ENCODE measurements at regions not wholly inside any gene's neighbourhood (a gene's known extent, or its start where the extent isn't known, plus 50 kb on each side); places are given as distances from the start of the nearest gene placed in this dataset.
"Not testable (repeated sequence)": the region's sequence is repeated elsewhere in the genome, so short reads cannot be mapped to it uniquely, and the experiment has no call there.

GRCh38 chr22:25281675-25282345 lies 62.4 kb downstream of the CRYBB2 start:
- DNase-seq (ENCODE audit: low read depth) = no peak

- DNase-seq (ENCODE audit: low read depth) = no peak
Observed at GRCh38 chr22:25282346-25282670, 62.9 kb downstream of the CRYBB2 start.

GRCh38 chr22:25282671-25283561 lies 63.5 kb downstream of the CRYBB2 start:
- DNase-seq (ENCODE audit: low read depth) = no peak

- not testable (repeated sequence) for DNase-seq (ENCODE audit: low read depth)
Observed at GRCh38 chr22:25288481-25288880, 69.0 kb downstream of the CRYBB2 start.

GRCh38 chr22:25301912-25302311 lies 82.5 kb downstream of the CRYBB2 start:
- DNase-seq (ENCODE audit: low read depth) = not testable (repeated sequence)

GRCh38 chr22:25309586-25309985 lies 90.1 kb downstream of the CRYBB2 start:
- not testable (repeated sequence) for DNase-seq (ENCODE audit: low read depth)

GRCh38 chr22:25311924-25312323 lies 92.5 kb downstream of the CRYBB2 start:
- not testable (repeated sequence) for DNase-seq (ENCODE audit: low read depth)

- no peak for DNase-seq (ENCODE audit: low read depth)
Observed at GRCh38 chr22:25318081-25318823, 98.8 kb downstream of the CRYBB2 start.

- DNase-seq (ENCODE audit: low read depth) = no peak
Observed at GRCh38 chr22:25327018-25327755, 107.7 kb downstream of the CRYBB2 start.

- no peak for DNase-seq (ENCODE audit: low read depth)
Observed at GRCh38 chr22:25331050-25331449, 111.6 kb downstream of the CRYBB2 start.

GRCh38 chr22:25331911-25332310 lies 112.5 kb downstream of the CRYBB2 start:
- DNase-seq (ENCODE audit: low read depth) = not testable (repeated sequence)

GRCh38 chr22:25332386-25332785 lies 112.9 kb downstream of the CRYBB2 start:
- DNase-seq (ENCODE audit: low read depth) = no peak

- peak; percentile 19 for DNase-seq (ENCODE audit: low read depth)
Observed at GRCh38 chr22:25334162-25334490, 114.7 kb downstream of the CRYBB2 start.

- DNase-seq (ENCODE audit: low read depth) = not testable (repeated sequence)
Observed at GRCh38 chr22:25334631-25335030, 115.2 kb downstream of the CRYBB2 start.

GRCh38 chr22:25335276-25335675 lies 115.8 kb downstream of the CRYBB2 start:
- not testable (repeated sequence) for DNase-seq (ENCODE audit: low read depth)

- DNase-seq (ENCODE audit: low read depth) = not testable (repeated sequence)
Observed at GRCh38 chr22:25340536-25340935, 121.1 kb downstream of the CRYBB2 start.

GRCh38 chr22:25344366-25344765 lies 124.9 kb downstream of the CRYBB2 start:
- not testable (repeated sequence) for DNase-seq (ENCODE audit: low read depth)

- peak; percentile 43 for DNase-seq (ENCODE audit: low read depth)
Observed at GRCh38 chr22:25346859-25347751, 127.7 kb downstream of the CRYBB2 start.

- peak; percentile 47 for DNase-seq (ENCODE audit: low read depth)
Observed at GRCh38 chr22:25347752-25348102, 128.3 kb downstream of the CRYBB2 start.

- DNase-seq (ENCODE audit: low read depth) = no peak
Observed at GRCh38 chr22:25348391-25348790, 129.0 kb downstream of the CRYBB2 start.

GRCh38 chr22:25348996-25349395 lies 129.6 kb downstream of the CRYBB2 start:
- not testable (repeated sequence) for DNase-seq (ENCODE audit: low read depth)

Measured in iris pigment epithelial cell (primary cell).